NCI-H69 (cell line): ENCODE measurements at regions not wholly inside any gene's neighbourhood (a gene's known extent, or its start where the extent isn't known, plus 50 kb on each side); places are given as distances from the start of the nearest gene placed in this dataset.

ENCODE experiments used
- DNase-seq: peaks from one replicate; lab custom pipeline; 2025; lab: John Stamatoyannopoulos, UW

- no peak for DNase-seq
These were observed 54.0 kb upstream of the CDIN1 start for GRCh38 chr15:36525430-36525829.

- DNase-seq, result peak; percentile 98
These were observed 51.9 kb upstream of the CDIN1 start for GRCh38 chr15:36527235-36528162.

GRCh38 chr15:36529296-36530011 lies 50.0 kb upstream of the CDIN1 start:
- peak; percentile 35 for DNase-seq
